GM21390 (cell line): ENCODE measurements at regions not wholly inside any gene's neighbourhood (a gene's known extent, or its start where the extent isn't known, plus 50 kb on each side); places are given as distances from the start of the nearest gene placed in this dataset.

ENCODE experiments used
- ATAC-seq: cut with Tn5 transposase; IDR thresholded peaks from one replicate; pipeline ENCODE4 v1.9.1; 2021; ENCODE audit not compliant: unreplicated experiment

- no peak for ATAC-seq
These were observed 92.5 kb upstream of the RBBP8 start for GRCh38 chr18:22840606-22841144.

- no peak for ATAC-seq
These were observed 91.3 kb upstream of the RBBP8 start for GRCh38 chr18:22841840-22842239.

- ATAC-seq, result no peak
These were observed 88.9 kb upstream of the RBBP8 start for GRCh38 chr18:22844190-22844589.

- ATAC-seq, result no peak
These were observed 88.5 kb upstream of the RBBP8 start for GRCh38 chr18:22844628-22845027.

GRCh38 chr18:22846088-22846683 is 86.9 kb upstream of the RBBP8 start:
- no peak for ATAC-seq

GRCh38 chr18:22846697-22847096 is 86.4 kb upstream of the RBBP8 start:
- ATAC-seq, result no peak

GRCh38 chr18:22847392-22847791 is 85.7 kb upstream of the RBBP8 start:
- no peak for ATAC-seq

GRCh38 chr18:22847867-22848451 is 85.2 kb upstream of the RBBP8 start:
- ATAC-seq, result no peak

GRCh38 chr18:22848615-22849014 is 84.5 kb upstream of the RBBP8 start:
- no peak for ATAC-seq

GRCh38 chr18:22856870-22857269 is 76.3 kb upstream of the RBBP8 start:
- ATAC-seq, result no peak

- ATAC-seq, result no peak
These were observed 75.0 kb upstream of the RBBP8 start for GRCh38 chr18:22858121-22858520.

GRCh38 chr18:22860807-22861206 is 72.3 kb upstream of the RBBP8 start:
- no peak for ATAC-seq

GRCh38 chr18:22865354-22866116 is 67.6 kb upstream of the RBBP8 start:
- ATAC-seq, result no peak

- ATAC-seq, result no peak
These were observed 64.3 kb upstream of the RBBP8 start for GRCh38 chr18:22868831-22869230.

- ATAC-seq, result no peak
These were observed 61.2 kb upstream of the RBBP8 start for GRCh38 chr18:22871809-22872525.

GRCh38 chr18:22872900-22873537 is 60.1 kb upstream of the RBBP8 start:
- peak; percentile 87 for ATAC-seq

GRCh38 chr18:22879293-22879692 is 53.8 kb upstream of the RBBP8 start:
- no peak for ATAC-seq

- ATAC-seq, result no peak
These were observed 51.0 kb upstream of the RBBP8 start for GRCh38 chr18:22882084-22882483.

- ATAC-seq, result no peak
These were observed 49.9 kb upstream of the RBBP8 start for GRCh38 chr18:22883179-22883578.
